HG02870 (cell line): ENCODE measurements at regions not wholly inside any gene's neighbourhood (a gene's known extent, or its start where the extent isn't known, plus 50 kb on each side); places are given as distances from the start of the nearest gene placed in this dataset.
"Not testable (repeated sequence)": the region's sequence is repeated elsewhere in the genome, so short reads cannot be mapped to it uniquely, and the experiment has no call there.

Source experiments
- ATAC-seq: cut with Tn5 transposase; IDR thresholded peaks from one replicate; pipeline ENCODE4 v1.9.1; 2021; ENCODE audit warnings: mild to moderate bottlenecking, moderate library complexity; ENCODE audit not compliant: unreplicated experiment

GRCh38 chr2:189308056-189308790, 128.7 kb upstream of the COL5A2 start:
- no peak for ATAC-seq

GRCh38 chr2:189309331-189309730, 129.8 kb upstream of the COL5A2 start:
- no peak for ATAC-seq

- ATAC-seq = no peak
Measured at GRCh38 chr2:189312211-189312610, 129.1 kb upstream of the WDR75 start.

- ATAC-seq = no peak
Measured at GRCh38 chr2:189312643-189313042, 128.6 kb upstream of the WDR75 start.

GRCh38 chr2:189318761-189319160, 122.5 kb upstream of the WDR75 start:
- no peak for ATAC-seq

- ATAC-seq = not testable (repeated sequence)
Measured at GRCh38 chr2:189319424-189319823, 121.8 kb upstream of the WDR75 start.

GRCh38 chr2:189327879-189328847, 113.1 kb upstream of the WDR75 start:
- ATAC-seq = no peak

- ATAC-seq = no peak
Measured at GRCh38 chr2:189328848-189329245, 112.4 kb upstream of the WDR75 start.

- no peak for ATAC-seq
Measured at GRCh38 chr2:189336276-189336975, 104.8 kb upstream of the WDR75 start.

GRCh38 chr2:189337656-189338055, 103.6 kb upstream of the WDR75 start:
- ATAC-seq = no peak

- ATAC-seq = no peak
Measured at GRCh38 chr2:189338115-189338514, 103.2 kb upstream of the WDR75 start.

- no peak for ATAC-seq
Measured at GRCh38 chr2:189341077-189341476, 100.2 kb upstream of the WDR75 start.

GRCh38 chr2:189344043-189344442, 97.2 kb upstream of the WDR75 start:
- ATAC-seq = no peak

- ATAC-seq = peak; percentile 72
Measured at GRCh38 chr2:189347540-189347939, 93.7 kb upstream of the WDR75 start.

- no peak for ATAC-seq
Measured at GRCh38 chr2:189348369-189348768, 92.9 kb upstream of the WDR75 start.

GRCh38 chr2:189350540-189351209, 90.6 kb upstream of the WDR75 start:
- ATAC-seq = no peak

- ATAC-seq = not testable (repeated sequence)
Measured at GRCh38 chr2:189351933-189352332, 89.3 kb upstream of the WDR75 start.

GRCh38 chr2:189357375-189357774, 83.9 kb upstream of the WDR75 start:
- not testable (repeated sequence) for ATAC-seq

GRCh38 chr2:189360861-189361260, 80.4 kb upstream of the WDR75 start:
- ATAC-seq = no peak

GRCh38 chr2:189362283-189362682, 79.0 kb upstream of the WDR75 start:
- ATAC-seq = no peak

- ATAC-seq = no peak
Measured at GRCh38 chr2:189363559-189363958, 77.7 kb upstream of the WDR75 start.
